BJ (cell line): ENCODE measurements at regions not wholly inside any gene's neighbourhood (a gene's known extent, or its start where the extent isn't known, plus 50 kb on each side); places are given as distances from the start of the nearest gene placed in this dataset.
"Not testable (repeated sequence)": the region's sequence is repeated elsewhere in the genome, so short reads cannot be mapped to it uniquely, and the experiment has no call there.

Experiments used
- CTCF ChIA-PET: fragments of 350-600 bp; formaldehyde crosslinking; extraction: SDS; loops from one replicate; lab custom pipeline; 2021; ENCODE audit warnings: antibody characterized with exemption, inconsistent platforms; lab: Yijun Ruan, JAX
- POLR2A ChIA-PET: fragments of 300-600 bp; sonication (Branson Sonifier 250); formaldehyde crosslinking; extraction: SDS; loops from one replicate; lab custom pipeline; 2021; ENCODE audit warnings: antibody characterized with exemption; lab: Charles Lee
- DNase-seq: peaks from one replicate; pipeline ENCODE4 v3.0.0-alpha.2; 2011; ENCODE audit warnings: low read depth
- H3K27me3 ChIP-seq: 2 replicates; pipeline ENCODE4 v1.6.0; 2011; ENCODE audit warnings: low read length; ENCODE audit not compliant: control insufficient read depth, insufficient read depth
- H3K36me3 ChIP-seq: 2 replicates; pipeline ENCODE4 v1.5.1; 2011; ENCODE audit warnings: low read length; ENCODE audit not compliant: control insufficient read depth, insufficient read depth
- H3K4me3 ChIP-seq: 2 replicates; pipeline ENCODE4 v1.5.1; 2011; ENCODE audit warnings: low read depth, mild to moderate bottlenecking, control low read depth, low read length
- TF ChIP-seq, protein P1 (sequence below): IDR thresholded peaks from 2 replicates; pipeline ENCODE4 v1.5.1; 2011; ENCODE audit warnings: low read depth, mild to moderate bottlenecking, control low read depth, inconsistent platforms, low read length, moderate library complexity; ENCODE audit not compliant: insufficient read depth

DNA sequence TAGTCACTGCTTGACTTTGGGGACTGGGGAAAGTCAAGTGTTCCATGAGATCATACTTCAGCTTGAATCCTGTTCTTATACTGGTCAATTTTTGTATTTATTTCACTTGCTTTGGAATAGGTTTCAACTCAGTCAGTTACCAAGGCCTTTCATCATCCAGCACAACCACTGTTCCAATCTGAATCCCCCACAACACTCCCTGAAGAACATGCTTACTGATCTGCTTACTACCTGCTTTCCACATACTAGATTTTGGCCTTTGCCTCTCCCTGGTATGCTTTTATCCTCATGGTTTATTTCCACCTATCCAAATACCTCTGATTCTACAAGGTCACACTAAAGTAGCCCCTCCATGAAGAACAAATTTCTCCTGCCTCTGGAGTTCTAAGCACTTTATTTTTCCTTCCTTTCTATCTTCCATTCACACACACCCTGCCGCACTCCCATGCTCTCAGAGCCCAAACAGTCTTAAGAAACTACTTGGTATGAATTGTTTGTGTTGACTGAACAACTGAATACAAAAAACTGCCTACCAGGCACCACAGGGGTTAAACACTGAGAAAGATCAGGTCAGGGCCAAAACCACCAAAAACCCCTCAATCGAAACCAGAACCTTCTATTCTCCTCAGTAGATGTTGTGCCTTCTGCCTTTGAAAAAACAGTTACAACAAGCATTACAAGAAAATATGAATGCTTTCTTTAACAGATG is 178.1 kb downstream of the AVL9 start:
- POLR2A ChIA-PET, result no interaction called here
- H3K4me3 ChIP-seq, result no peak overlapping the region
- TF ChIP-seq, protein P1, sequence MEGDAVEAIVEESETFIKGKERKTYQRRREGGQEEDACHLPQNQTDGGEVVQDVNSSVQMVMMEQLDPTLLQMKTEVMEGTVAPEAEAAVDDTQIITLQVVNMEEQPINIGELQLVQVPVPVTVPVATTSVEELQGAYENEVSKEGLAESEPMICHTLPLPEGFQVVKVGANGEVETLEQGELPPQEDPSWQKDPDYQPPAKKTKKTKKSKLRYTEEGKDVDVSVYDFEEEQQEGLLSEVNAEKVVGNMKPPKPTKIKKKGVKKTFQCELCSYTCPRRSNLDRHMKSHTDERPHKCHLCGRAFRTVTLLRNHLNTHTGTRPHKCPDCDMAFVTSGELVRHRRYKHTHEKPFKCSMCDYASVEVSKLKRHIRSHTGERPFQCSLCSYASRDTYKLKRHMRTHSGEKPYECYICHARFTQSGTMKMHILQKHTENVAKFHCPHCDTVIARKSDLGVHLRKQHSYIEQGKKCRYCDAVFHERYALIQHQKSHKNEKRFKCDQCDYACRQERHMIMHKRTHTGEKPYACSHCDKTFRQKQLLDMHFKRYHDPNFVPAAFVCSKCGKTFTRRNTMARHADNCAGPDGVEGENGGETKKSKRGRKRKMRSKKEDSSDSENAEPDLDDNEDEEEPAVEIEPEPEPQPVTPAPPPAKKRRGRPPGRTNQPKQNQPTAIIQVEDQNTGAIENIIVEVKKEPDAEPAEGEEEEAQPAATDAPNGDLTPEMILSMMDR, result no peak
- CTCF ChIA-PET, result no interaction called here
- H3K27me3 ChIP-seq, result no peaks in the 10 kb centered on the region
- H3K36me3 ChIP-seq, result peaks cover 1% of the 10 kb centered on the region; the same call in 1 of the 2 replicates
- DNase-seq, result no peak

DNA sequence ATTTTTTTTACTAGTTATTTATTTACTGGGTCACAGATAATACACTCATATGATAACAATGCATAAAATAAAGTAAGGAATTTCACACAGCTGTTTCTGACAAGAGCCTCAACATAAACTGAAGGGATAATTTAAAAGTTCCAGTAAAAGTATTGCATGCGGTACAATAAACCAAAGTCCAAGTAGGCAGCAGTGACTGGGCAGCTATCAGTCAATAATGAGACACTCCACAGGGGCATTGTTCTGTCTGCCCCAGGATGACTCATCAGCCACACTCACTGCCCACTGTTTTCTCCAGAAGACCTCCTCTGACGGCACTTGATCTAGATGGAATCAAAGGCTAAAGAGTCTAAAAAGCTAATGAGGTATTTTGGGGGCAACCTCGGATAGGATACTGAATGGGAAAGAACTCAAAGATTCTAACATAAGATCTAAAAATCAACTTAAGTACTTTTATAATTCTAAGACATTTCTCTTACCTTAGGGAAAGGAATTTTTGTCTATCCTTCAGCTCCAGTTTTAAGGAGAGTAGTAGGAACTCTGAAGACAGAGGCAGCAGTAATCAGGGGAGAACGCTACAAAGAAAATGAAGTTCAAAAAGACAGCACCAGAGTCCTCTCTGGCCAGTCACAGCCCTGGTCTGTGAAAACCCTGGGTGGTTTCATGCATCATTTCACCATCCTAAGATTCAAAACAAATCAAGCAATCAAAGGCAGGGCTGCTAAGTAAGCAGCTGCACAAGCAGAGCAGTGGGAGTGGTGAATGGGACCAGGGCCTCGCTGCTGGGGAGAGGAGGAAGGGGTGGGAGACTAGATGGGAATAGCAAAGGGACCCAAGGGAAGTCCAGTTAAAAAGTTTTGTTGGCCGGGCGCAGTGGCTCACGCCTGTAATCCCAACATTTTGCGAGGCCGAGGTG is 175.1 kb downstream of the AVL9 start:
- H3K4me3 ChIP-seq, result no peak overlapping the region
- H3K27me3 ChIP-seq, result no peaks in the 10 kb centered on the region
- no peak for DNase-seq
- TF ChIP-seq, protein P1, result no peak
- ChIA-PET CTCF (no interaction called here), POLR2A (no interaction called here)
- H3K36me3 ChIP-seq, result no peaks in the 10 kb centered on the region

DNA sequence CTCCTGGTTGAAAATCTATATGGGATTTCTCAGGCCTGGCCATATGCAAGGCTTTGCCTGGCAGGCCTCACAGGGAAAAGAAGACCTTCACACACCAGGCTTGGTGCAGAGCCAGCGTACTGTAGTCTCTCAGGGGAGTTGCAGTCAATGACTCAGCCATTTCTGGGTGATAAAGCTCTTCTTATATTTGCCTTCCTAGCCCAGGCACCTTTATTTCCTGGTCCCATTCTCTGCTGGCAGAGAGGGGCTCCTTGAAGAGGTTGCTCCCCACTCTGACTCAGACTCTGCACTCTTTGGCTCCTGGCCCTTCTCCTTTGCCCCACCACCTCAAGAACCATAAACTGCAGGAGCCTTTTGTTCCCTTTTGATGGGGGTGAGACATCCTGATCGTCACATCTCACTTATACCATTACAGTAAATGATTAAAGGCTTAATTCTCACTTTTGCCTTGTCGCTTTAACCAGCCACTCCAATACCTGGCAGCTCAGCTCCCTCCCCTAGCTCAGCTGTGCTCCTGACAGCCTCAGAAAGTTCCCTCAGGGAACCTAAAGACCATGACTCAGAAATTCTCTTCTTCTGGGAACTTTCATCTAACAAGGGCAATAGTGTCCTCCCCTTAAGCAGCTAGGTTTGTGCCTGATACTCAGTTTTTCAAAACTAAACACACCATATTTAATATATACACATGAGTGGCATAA is 174.0 kb downstream of the AVL9 start:
- DNase-seq, CTCF ChIA-PET, H3K36me3 ChIP-seq, POLR2A ChIA-PET, H3K27me3 ChIP-seq, H3K4me3 ChIP-seq: not testable (repeated sequence)

DNA sequence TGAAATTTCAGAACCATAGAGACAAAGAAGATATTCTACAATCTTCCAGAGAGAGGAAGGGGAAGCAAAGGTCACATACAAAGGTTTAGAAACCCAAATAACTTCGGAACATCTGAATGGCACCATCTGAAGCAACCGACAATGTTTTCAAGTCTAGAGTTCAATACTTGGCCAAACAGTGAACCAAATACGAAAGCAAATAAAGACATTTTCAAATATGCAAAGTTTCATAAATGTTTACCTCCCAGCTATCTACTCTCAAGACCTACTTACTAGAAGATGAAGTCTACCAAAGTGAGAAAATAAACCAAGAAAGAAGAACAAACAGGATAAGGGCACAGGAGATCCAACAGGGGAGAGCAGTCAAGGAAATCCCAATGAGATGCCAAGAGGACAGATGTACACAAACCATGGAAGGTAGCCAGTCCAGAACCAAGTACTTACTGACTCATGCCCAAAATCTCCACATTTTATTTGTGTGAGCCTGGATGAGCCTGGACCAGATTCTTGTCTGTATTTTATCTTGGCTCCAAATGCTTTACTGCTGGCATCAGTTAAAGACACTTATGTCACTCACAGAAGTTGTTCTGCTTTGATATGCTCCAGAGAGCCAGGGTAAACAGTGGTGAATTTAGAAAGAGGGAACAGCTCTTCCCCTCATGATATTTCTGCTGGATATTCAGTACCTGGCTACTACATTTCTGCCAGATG is 173.3 kb downstream of the AVL9 start:
- H3K4me3 ChIP-seq, DNase-seq, CTCF ChIA-PET: not testable (repeated sequence)

DNA sequence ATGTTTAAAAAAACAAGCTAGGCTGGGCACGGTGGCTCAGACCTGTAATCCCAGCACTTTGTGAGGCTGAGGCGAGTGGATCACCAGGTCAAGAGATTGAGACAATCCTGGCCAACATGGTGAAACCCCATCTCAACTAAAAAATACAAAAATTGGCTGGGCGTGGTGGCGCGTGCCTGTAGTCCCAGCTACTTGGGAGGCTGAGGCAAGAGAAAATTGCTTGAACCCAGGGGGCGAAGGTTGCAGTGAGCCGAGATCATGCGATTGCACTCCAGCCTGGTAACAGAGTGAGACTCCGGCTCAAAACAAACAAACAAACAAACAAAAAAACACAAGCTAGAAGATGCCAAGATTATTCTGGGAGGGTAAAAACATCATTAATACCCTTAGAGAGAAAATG is 172.3 kb downstream of the AVL9 start:
- H3K27me3 ChIP-seq, H3K4me3 ChIP-seq, POLR2A ChIA-PET, H3K36me3 ChIP-seq, DNase-seq: not testable (repeated sequence)
- CTCF ChIA-PET, result interaction anchor here (0.9 kb wide), 1 partner anchor 181 kb away, joined by 3 read pairs; no protein-coding TSS in a partner anchor

More for the DNA sequence above, 173.3 kb downstream of the AVL9 start:
- H3K36me3 ChIP-seq, H3K27me3 ChIP-seq, POLR2A ChIA-PET: not testable (repeated sequence)

DNA sequence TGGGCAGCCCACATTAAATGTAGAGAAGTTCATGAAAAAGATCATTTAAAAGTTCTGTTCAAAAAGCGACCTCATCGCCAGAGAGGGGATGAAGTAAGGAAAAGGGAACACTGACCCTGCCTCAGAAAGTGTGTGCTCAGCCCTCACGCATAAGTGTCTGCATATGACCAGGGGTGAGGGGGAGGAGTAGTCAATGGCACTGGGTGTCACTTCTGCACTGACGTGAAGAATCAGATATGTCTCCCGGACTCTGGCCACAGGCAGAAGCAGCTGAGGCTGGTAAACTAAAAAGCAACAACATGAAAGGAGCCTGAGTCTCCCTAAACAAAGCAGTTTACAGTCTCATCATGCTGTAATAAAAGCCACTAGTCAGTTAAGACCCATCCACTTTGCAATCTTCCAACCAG is 168.5 kb downstream of the AVL9 start:
- H3K4me3 ChIP-seq, H3K36me3 ChIP-seq, CTCF ChIA-PET, H3K27me3 ChIP-seq, POLR2A ChIA-PET, DNase-seq: not testable (repeated sequence)

DNA sequence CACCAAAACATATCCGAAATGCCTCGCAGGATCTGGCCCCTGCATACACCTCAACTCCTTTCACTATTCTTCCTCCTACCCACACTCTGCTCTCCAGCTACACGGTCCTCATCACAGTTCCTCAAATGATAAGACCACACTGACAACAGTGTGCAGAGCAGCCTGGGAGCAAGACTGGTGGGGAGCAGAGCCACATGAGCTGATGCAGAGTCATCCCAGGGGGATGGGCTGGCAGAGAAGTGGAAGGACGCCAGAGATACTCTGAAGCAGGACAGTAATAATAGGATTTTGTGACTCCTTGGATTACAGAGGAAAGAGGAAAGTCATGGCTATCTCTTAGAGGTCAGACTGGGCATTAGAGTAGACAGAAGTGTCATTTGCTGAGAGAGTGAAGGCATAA is 167.2 kb downstream of the AVL9 start:
- H3K36me3 ChIP-seq, CTCF ChIA-PET, H3K27me3 ChIP-seq, POLR2A ChIA-PET, H3K4me3 ChIP-seq, DNase-seq: not testable (repeated sequence)
